H1 (cell line): ENCODE measurements at regions not wholly inside any gene's neighbourhood (a gene's known extent, or its start where the extent isn't known, plus 50 kb on each side); places are given as distances from the start of the nearest gene placed in this dataset.

Experiments
- CTCF ChIA-PET: fragments of 300-600 bp; sonication (Branson Sonifier 250); formaldehyde crosslinking; loops from one replicate; lab custom pipeline; 2021; ENCODE audit not compliant: partially characterized antibody; lab: Charles Lee
- POLR2A ChIA-PET: fragments of 300-600 bp; sonication (Branson Sonifier 250); formaldehyde crosslinking; loops from one replicate; lab custom pipeline; 2021; ENCODE audit warnings: inconsistent platforms; ENCODE audit not compliant: partially characterized antibody; lab: Charles Lee
- DNase-seq, 2 experiments: peaks; one replicate each; pipeline versions ENCODE4 v3.0.0 to v3.0.0-alpha.2; 2010 to 2022; ENCODE audit warnings: low spot score in 2 of 2, low read depth in 1 of 2, mixed read lengths in 1 of 2
- FAIRE-seq: peaks from 2 replicates; lab custom pipeline; 2011; peaks lifted over from hg19 to GRCh38; lab: Jason Lieb, UNC
- H2AFZ ChIP-seq: 2 replicates; pipeline ENCODE4 v1.8.1; 2012; ENCODE audit warnings: low read length, inconsistent platforms
- H2AK5ac ChIP-seq: 2 replicates; pipeline ENCODE4 v1.6.1; 2013; ENCODE audit warnings: low read depth, low read length
- H2BK120ac ChIP-seq: replicated peaks from 2 replicates; pipeline ENCODE3; 2013; ENCODE audit warnings: low read depth, low read length, inconsistent platforms
- H2BK12ac ChIP-seq: 2 replicates; pipeline ENCODE4 v1.6.1; 2013; ENCODE audit warnings: low read depth, low read length
- H2BK15ac ChIP-seq: 2 replicates; pipeline ENCODE4 v1.6.1; 2013; ENCODE audit warnings: low read length
- H2BK20ac ChIP-seq: 2 replicates; pipeline ENCODE4 v1.6.1; 2013; ENCODE audit warnings: low read length
- H2BK5ac ChIP-seq: 2 replicates; pipeline ENCODE4 v1.6.1; 2013; ENCODE audit warnings: low read depth, low read length
- H3K14ac ChIP-seq: 2 replicates; pipeline ENCODE4 v1.6.1; 2013; ENCODE audit warnings: inconsistent platforms; ENCODE audit not compliant: insufficient read length
- H3K18ac ChIP-seq: 2 replicates; pipeline ENCODE4 v1.6.1; 2013; ENCODE audit warnings: low read length; ENCODE audit errors: extremely low read depth
- H3K23ac ChIP-seq: 2 replicates; pipeline ENCODE4 v1.6.1; 2013; ENCODE audit warnings: inconsistent platforms; ENCODE audit not compliant: insufficient read length
- H3K23me2 ChIP-seq: 2 replicates; pipeline ENCODE4 v1.6.1; 2013; ENCODE audit warnings: low read depth, low read length
- H3K27ac ChIP-seq: 2 replicates; pipeline ENCODE4 v1.6.1; 2011; ENCODE audit warnings: low read depth, low read length, inconsistent platforms
- H3K27me3 ChIP-seq, 4 experiments: replicated peaks in 1 of 4; 1 replicate in 1 of 4; 2 replicates in 3 of 4; pipeline versions ENCODE4 v1.6.1 to v1.8.1; 2011 to 2013; ENCODE audit warnings: low read length in 3 of 4, mild to moderate bottlenecking in 3 of 4, inconsistent platforms in 2 of 4, mixed read lengths in 2 of 4, moderate library complexity in 1 of 4; ENCODE audit not compliant: control insufficient read depth in 3 of 4, insufficient read depth in 3 of 4; ENCODE audit errors: extremely low read depth in 1 of 4
- H3K36me3 ChIP-seq, 4 experiments: 2 replicates each; pipeline versions ENCODE4 v1.6.1 to v1.8.1; 2011 to 2013; ENCODE audit warnings: mild to moderate bottlenecking in 4 of 4, low read length in 3 of 4, moderate library complexity in 2 of 4, control low read depth in 1 of 4, inconsistent platforms in 1 of 4; ENCODE audit not compliant: insufficient read depth in 4 of 4, control insufficient read depth in 2 of 4
- H3K4ac ChIP-seq: replicated peaks from 2 replicates; pipeline ENCODE3; 2013; ENCODE audit warnings: low read length, low read depth, mixed read lengths, inconsistent platforms; ENCODE audit not compliant: insufficient read length
- H3K4me1 ChIP-seq, 4 experiments: replicated peaks in 1 of 4; 1 replicate in 1 of 4; 2 replicates in 3 of 4; pipeline versions ENCODE4 v1.6.1 to v1.8.1; 2011 to 2013; ENCODE audit warnings: low read length in 3 of 4, inconsistent platforms in 2 of 4, mixed read lengths in 1 of 4; ENCODE audit not compliant: insufficient read depth in 4 of 4, control insufficient read depth in 3 of 4
- H3K4me2 ChIP-seq, 2 experiments: 2 replicates each; pipeline versions ENCODE4 v1.6.1 to v1.8.1; 2011 to 2013; ENCODE audit warnings: low read depth in 2 of 2, low read length in 2 of 2, control low read depth in 1 of 2, inconsistent platforms in 1 of 2, mild to moderate bottlenecking in 1 of 2; ENCODE audit not compliant: insufficient read depth in 1 of 2
- H3K4me3 ChIP-seq, 4 experiments: fragments of 200-600, 300-600 bp in 1 of 4; sonication (generic), shearing (Covaris generic), sonication (Bioruptor Twin) in 1 of 4; 2 replicates each; pipeline versions ENCODE4 v1.5.1 to v1.8.1; 2011 to 2016; ENCODE audit warnings: low read length in 4 of 4, low read depth in 3 of 4, control low read depth in 2 of 4, inconsistent platforms in 2 of 4, mild to moderate bottlenecking in 2 of 4, mixed read lengths in 1 of 4, moderate library complexity in 1 of 4; ENCODE audit not compliant: insufficient read depth in 2 of 4; ENCODE audit errors: extremely low read depth in 1 of 4
- H3K56ac ChIP-seq: replicated peaks from 2 replicates; pipeline ENCODE3; 2013; ENCODE audit warnings: low read depth, mild to moderate bottlenecking, mixed read lengths, low read length, inconsistent platforms; ENCODE audit not compliant: insufficient read length
- H3K79me1 ChIP-seq: 2 replicates; pipeline ENCODE4 v1.6.1; 2013; ENCODE audit warnings: low read depth, low read length, control low read depth
- H3K79me2 ChIP-seq, 2 experiments: 2 replicates each; pipeline versions ENCODE4 v1.6.1 to v1.8.1; 2012 to 2013; ENCODE audit warnings: low read length in 2 of 2, mild to moderate bottlenecking in 2 of 2, inconsistent platforms in 1 of 2; ENCODE audit not compliant: insufficient read depth in 2 of 2, control insufficient read depth in 1 of 2
- H3K9ac ChIP-seq, 4 experiments: replicated peaks in 1 of 4; 1 replicate in 1 of 4; 2 replicates in 3 of 4; pipeline versions ENCODE4 v1.6.1 to v1.8.1; 2011 to 2013; ENCODE audit warnings: low read depth in 3 of 4, low read length in 3 of 4, control low read depth in 2 of 4, mild to moderate bottlenecking in 2 of 4, moderate library complexity in 2 of 4, inconsistent platforms in 1 of 4; ENCODE audit errors: extremely low read depth in 1 of 4
- H3K9me3 ChIP-seq, 2 experiments: 2 replicates each; pipeline versions ENCODE4 v1.6.1 to v1.8.1; 2012 to 2013; ENCODE audit warnings: mild to moderate bottlenecking in 2 of 2, moderate library complexity in 2 of 2, control low read depth in 1 of 2, inconsistent platforms in 1 of 2, low read depth in 1 of 2, low read length in 1 of 2, mixed read lengths in 1 of 2; ENCODE audit not compliant: insufficient read depth in 2 of 2
- H4K20me1 ChIP-seq, 2 experiments: replicated peaks in 1 of 2; 2 replicates each; pipeline versions ENCODE3 to v1.8.1; 2011 to 2013; ENCODE audit warnings: inconsistent platforms in 2 of 2, low read length in 2 of 2, mild to moderate bottlenecking in 1 of 2; ENCODE audit not compliant: insufficient read depth in 2 of 2, control insufficient read depth in 1 of 2
- H4K5ac ChIP-seq: 2 replicates; pipeline ENCODE4 v1.6.1; 2013; ENCODE audit warnings: low read length, low read depth, mixed read lengths, inconsistent platforms; ENCODE audit not compliant: insufficient read length
- H4K8ac ChIP-seq: 2 replicates; pipeline ENCODE4 v1.8.0; 2013; ENCODE audit warnings: mild to moderate bottlenecking, moderate library complexity, low read length, inconsistent platforms; ENCODE audit not compliant: insufficient read depth; ENCODE audit errors: extremely low read depth
- H4K91ac ChIP-seq: replicated peaks from 2 replicates; pipeline ENCODE3; 2013; ENCODE audit warnings: low read length, mixed read lengths, inconsistent platforms; ENCODE audit not compliant: insufficient read length
- E2F6 ChIP-seq: IDR thresholded peaks from 2 replicates; pipeline ENCODE4 v1.6.1; 2012; ENCODE audit warnings: inconsistent platforms
- EGR1 ChIP-seq: IDR thresholded peaks from 2 replicates; pipeline ENCODE4 v1.6.1; 2011; ENCODE audit warnings: low read depth, low read length, borderline replicate concordance
- GABPA ChIP-seq: IDR thresholded peaks from 2 replicates; pipeline ENCODE4 v1.6.1; 2011; ENCODE audit warnings: mild to moderate bottlenecking, low read length, moderate library complexity, borderline replicate concordance; ENCODE audit not compliant: insufficient read depth
- HDAC2 ChIP-seq, 2 experiments: fragments of 300-600 bp in 1 of 2; sonication (generic) in 1 of 2; IDR thresholded peaks; 2 replicates each; pipeline ENCODE4 v1.6.1; 2011 to 2012; ENCODE audit warnings: low read depth in 2 of 2, low read length in 2 of 2, mild to moderate bottlenecking in 2 of 2, moderate library complexity in 2 of 2, borderline replicate concordance in 1 of 2, inconsistent platforms in 1 of 2
- JUN ChIP-seq: IDR thresholded peaks from 2 replicates; pipeline ENCODE4 v1.6.1; 2011; ENCODE audit warnings: low read depth, mild to moderate bottlenecking, improper control_type of control experiment, low read length
- MAX ChIP-seq: IDR thresholded peaks from 2 replicates; pipeline ENCODE4 v1.6.1; 2012; ENCODE audit warnings: inconsistent platforms
- RXRA ChIP-seq: IDR thresholded peaks from 2 replicates; pipeline ENCODE4 v1.6.1; 2011; ENCODE audit warnings: low read depth, mild to moderate bottlenecking, low read length, moderate library complexity; ENCODE audit not compliant: insufficient read depth
- SAP30 ChIP-seq: fragments of 300-600 bp; sonication (generic); IDR thresholded peaks from 2 replicates; pipeline ENCODE4 v1.7.1; 2012; ENCODE audit warnings: low read length, moderate library complexity, mild to moderate bottlenecking, inconsistent platforms; ENCODE audit not compliant: insufficient read depth, insufficient replicate concordance
- TEAD4 ChIP-seq: IDR thresholded peaks from 2 replicates; pipeline ENCODE4 v1.6.1; 2012; ENCODE audit warnings: low read depth, low read length, inconsistent platforms, mixed read lengths
- WGBS, 2 experiments: shearing (Covaris generic) in 1 of 2; methylation state at CpG; one replicate each; pipeline versions ENCODE4 v1.1.6 to v1.1.7; 2013 to 2015; ENCODE audit warnings: low lambda C conversion rate in 2 of 2, mixed read lengths in 2 of 2, inconsistent platforms in 1 of 2, low coverage in 1 of 2, missing lambda C conversion rate in 1 of 2; ENCODE audit not compliant: insufficient replicate concordance in 2 of 2, insufficient coverage in 1 of 2, insufficient read length in 1 of 2; ENCODE audit errors: extremely low coverage in 1 of 2, missing lambda C conversion rate in 1 of 2; 5-methylcytosine and 5-hydroxymethylcytosine counted together

GRCh38 chr2:42895791-42896135 is 103.4 kb upstream of the HAAO start:
- no peak overlapping the region for H4K8ac ChIP-seq
- H3K27ac ChIP-seq: no peak overlapping the region
- no peaks in the 10 kb centered on the region for H3K79me1 ChIP-seq
- no peaks in the 10 kb centered on the region for H3K79me2 ChIP-seq
- no peaks in the 10 kb centered on the region for H4K20me1 ChIP-seq
- no peaks in the 10 kb centered on the region for H3K4me1 ChIP-seq
- no peak overlapping the region for H3K4me2 ChIP-seq
- H2BK15ac ChIP-seq: no peak overlapping the region
- H2AK5ac ChIP-seq: no peak overlapping the region
- H3K27me3 ChIP-seq: no peaks in the 10 kb centered on the region; a peak in 1 of 7 replicates
- peaks cover 0 to 4% of the 10 kb centered on the region in 2 experiments; a peak in 1 of 4 replicates for H3K9me3 ChIP-seq
- no peak overlapping the region for H3K18ac ChIP-seq
- H3K23ac ChIP-seq: no peak overlapping the region
- H2BK120ac ChIP-seq: no peak overlapping the region
- no peak overlapping the region for H2BK5ac ChIP-seq
- no peak overlapping the region for H2BK20ac ChIP-seq
- H3K56ac ChIP-seq: no peak overlapping the region
- no peak overlapping the region for H3K9ac ChIP-seq
- H3K14ac ChIP-seq: no peak overlapping the region
- H4K5ac ChIP-seq: no peak overlapping the region
- no peak overlapping the region for H3K4me3 ChIP-seq
- no peak overlapping the region for H3K4ac ChIP-seq
- FAIRE-seq (no peak), DNase-seq (no peak)
- H3K36me3 ChIP-seq: no peaks in the 10 kb centered on the region
- TF ChIP-seq SAP30 (no peak), EGR1 (no peak), TEAD4 (no peak), E2F6 (no peak), MAX (no peak), RXRA (no peak), HDAC2 (IDR thresholded peaks at IDR 0.05; ENCODE audit: borderline replicate concordance in 1 of 2, low read depth in 2 of 2, low read length in 2 of 2) (no peak), GABPA (no peak), JUN (no peak)
- no peaks in the 10 kb centered on the region for H3K23me2 ChIP-seq
- ChIA-PET POLR2A (no interaction called here), CTCF (interaction anchor here (0.7 to 1.5 kb wide), 2 partner anchors 28 to 423 kb away, joined by 3 to 4 read pairs; no protein-coding TSS in a partner anchor)
- H4K91ac ChIP-seq: no peak overlapping the region
- peak overlapping the region; percentile 6; the same call in 1 of the 2 replicates for H2BK12ac ChIP-seq
- 0 out of 2 replicates have a peak overlapping the region, but pooled peaks have one; percentile 61 for H2AFZ ChIP-seq
- 91% methylated on average over 5 of the region's 5 CpGs; no CpG with 5 or more reads in 1 of the 2 experiments for WGBS, 2 experiments
